Breast epithelium (tissue), 3 donors: ENCODE measurements at regions not wholly inside any gene's neighbourhood (a gene's known extent, or its start where the extent isn't known, plus 50 kb on each side); places are given as distances from the start of the nearest gene placed in this dataset.

Experiments used
- CTCF ChIP-seq, 3 donors: fragments of 450-650 bp; IDR thresholded peaks; one replicate each; pipeline ENCODE4 v1.5.1; 2016 to 2017; ENCODE audit warnings: antibody characterized with exemption in 3 of 3, mild to moderate bottlenecking in 3 of 3, moderate library complexity in 3 of 3
- POLR2A ChIP-seq: fragments of 450-650 bp; IDR thresholded peaks from one replicate; pipeline ENCODE4 v1.6.1; 2016; ENCODE audit warnings: antibody characterized with exemption, mild to moderate bottlenecking, moderate library complexity
- POLR2AphosphoS5 ChIP-seq, 3 donors: sonication (generic); formaldehyde crosslinking; IDR thresholded peaks; one replicate each; pipeline ENCODE4 v1.6.1; 2017; ENCODE audit warnings: antibody characterized with exemption in 3 of 3

- TF ChIP-seq CTCF (IDR thresholded peaks at IDR 0.05): no peak
- TF ChIP-seq POLR2A: no peak
- TF ChIP-seq POLR2AphosphoS5 (IDR thresholded peaks at IDR 0.05): no peak
These were observed 166.3 kb upstream of the PRSS16 start for GRCh38 chr6:27081188-27081587.
